ENCODE measurements at regions not wholly inside any gene's neighbourhood (a gene's known extent, or its start where the extent isn't known, plus 50 kb on each side); places are given as distances from the start of the nearest gene placed in this dataset.
A peak's percentile ranks its signal among the peaks of the same experiment; 100 is the strongest.

DNA sequence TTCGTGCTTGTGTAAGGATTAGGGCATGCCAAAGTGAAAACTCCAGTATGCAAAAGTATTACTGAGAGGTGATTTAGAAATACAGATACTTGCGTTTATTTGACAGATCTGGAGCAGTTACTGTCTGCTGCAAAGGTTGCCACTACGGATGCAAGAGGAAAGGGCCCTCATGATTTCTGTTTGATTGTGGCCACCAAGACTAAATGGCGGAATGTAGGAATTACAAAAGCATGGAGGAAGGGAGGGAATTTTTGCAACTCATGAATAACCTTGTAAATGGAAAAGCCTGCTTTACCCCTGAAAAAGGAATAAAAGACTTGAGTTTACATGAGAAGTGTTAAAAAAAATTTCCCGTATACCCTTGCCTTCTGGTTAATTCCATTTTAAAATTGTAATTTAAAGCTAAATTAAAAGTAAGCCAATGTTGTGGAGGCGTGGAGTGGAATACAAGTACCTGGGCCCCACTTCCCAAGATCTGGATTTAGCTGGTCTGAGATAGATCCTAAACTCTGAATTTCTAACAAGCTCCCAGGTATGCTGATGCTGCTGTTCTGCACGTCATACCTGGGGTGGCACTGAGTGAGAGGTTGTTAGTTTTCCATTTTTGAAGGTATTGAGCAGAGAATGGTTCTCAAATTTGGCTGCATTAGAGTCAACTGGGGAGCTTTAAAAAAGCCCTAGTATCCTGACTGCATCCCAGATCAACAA is 56.6 kb upstream of the NKX2-2 start:
- Histone ChIP-seq H3K4me1 (ENCODE audit: control insufficient read depth, low read depth, low read length) (no peaks in the 10 kb centered on the region), H3K4me2 (ENCODE audit: low read length) (no peak overlapping the region), H3K9ac (ENCODE audit: low read length) (no peak overlapping the region), H4K5ac (ENCODE audit: low read length) (no peak overlapping the region), H3K36me3 (ENCODE audit: control insufficient read depth, insufficient read depth, low read length) (no peaks in the 10 kb centered on the region), H3K79me1 (ENCODE audit: low read length) (no peaks in the 10 kb centered on the region), H3K27me3 (ENCODE audit: insufficient read depth, low read length, poor library complexity) (no peaks in the 10 kb centered on the region), H3K56ac (ENCODE audit: low read length) (no peak overlapping the region), H2AK5ac (ENCODE audit: low read length) (no peak overlapping the region), H3K4me3 (ENCODE audit: low read length) (no peak overlapping the region), H2BK120ac (ENCODE audit: low read depth, low read length) (no peak overlapping the region), H3K4ac (ENCODE audit: low read depth, low read length) (no peak overlapping the region), H4K8ac (ENCODE audit: low read depth, low read length) (no peak overlapping the region), H2BK5ac (ENCODE audit: low read length) (no peak overlapping the region), H2BK15ac (replicated peaks; ENCODE audit: low read depth) (no peak overlapping the region), H3K18ac (ENCODE audit: low read length) (no peak overlapping the region), H3K79me2 (ENCODE audit: control insufficient read depth, insufficient read depth, low read length) (no peaks in the 10 kb centered on the region), H3K23ac (ENCODE audit: low read length) (no peak overlapping the region), H3K27ac (ENCODE audit: low read depth, low read length) (no peak overlapping the region)
- WGBS (ENCODE audit: extremely low coverage, insufficient coverage, low lambda C conversion rate), result no CpG with 5 or more reads among the region's 7 CpGs
- DNase-seq, result peak; percentile 17

DNA sequence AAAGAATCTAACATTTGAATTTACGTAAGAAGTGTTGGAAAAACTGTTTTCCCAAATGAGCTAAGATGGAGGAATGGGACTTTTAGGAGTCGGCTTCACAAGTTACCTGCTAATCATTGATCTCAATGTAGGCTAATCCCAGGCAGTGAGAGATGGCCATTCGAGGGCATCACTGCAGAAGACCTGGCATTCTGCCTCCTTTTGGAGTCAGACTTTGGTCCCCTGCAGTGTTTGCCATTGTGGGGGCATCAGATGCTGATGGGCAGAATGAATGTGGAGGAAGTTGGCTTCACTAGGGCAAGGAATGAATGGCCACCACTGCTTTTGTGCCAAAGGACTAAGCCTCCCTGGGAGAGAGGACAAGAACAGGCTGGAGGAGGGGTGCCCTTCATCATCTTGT is 55.7 kb upstream of the NKX2-2 start:
- Histone ChIP-seq H3K79me2 (ENCODE audit: control insufficient read depth, insufficient read depth, low read length) (no peaks in the 10 kb centered on the region), H3K36me3 (ENCODE audit: control insufficient read depth, insufficient read depth, low read length) (no peaks in the 10 kb centered on the region), H3K79me1 (ENCODE audit: low read length) (no peaks in the 10 kb centered on the region), H3K4me3 (ENCODE audit: low read length) (no peak overlapping the region), H2BK15ac (replicated peaks; ENCODE audit: low read depth) (no peak overlapping the region), H3K4ac (ENCODE audit: low read depth, low read length) (no peak overlapping the region), H3K18ac (ENCODE audit: low read length) (no peak overlapping the region), H2BK120ac (ENCODE audit: low read depth, low read length) (no peak overlapping the region), H4K8ac (ENCODE audit: low read depth, low read length) (no peak overlapping the region), H3K56ac (ENCODE audit: low read length) (no peak overlapping the region), H4K5ac (ENCODE audit: low read length) (no peak overlapping the region), H3K27ac (ENCODE audit: low read depth, low read length) (no peak overlapping the region), H3K9ac (ENCODE audit: low read length) (no peak overlapping the region), H3K27me3 (ENCODE audit: insufficient read depth, low read length, poor library complexity) (no peaks in the 10 kb centered on the region), H2AK5ac (ENCODE audit: low read length) (no peak overlapping the region), H3K4me1 (ENCODE audit: control insufficient read depth, low read depth, low read length) (no peaks in the 10 kb centered on the region), H3K4me2 (ENCODE audit: low read length) (no peak overlapping the region), H3K23ac (ENCODE audit: low read length) (no peak overlapping the region), H2BK5ac (ENCODE audit: low read length) (no peak overlapping the region)
- DNase-seq, result no peak
- no CpG with 5 or more reads among the region's 3 CpGs for WGBS (ENCODE audit: extremely low coverage, insufficient coverage, low lambda C conversion rate)

DNA sequence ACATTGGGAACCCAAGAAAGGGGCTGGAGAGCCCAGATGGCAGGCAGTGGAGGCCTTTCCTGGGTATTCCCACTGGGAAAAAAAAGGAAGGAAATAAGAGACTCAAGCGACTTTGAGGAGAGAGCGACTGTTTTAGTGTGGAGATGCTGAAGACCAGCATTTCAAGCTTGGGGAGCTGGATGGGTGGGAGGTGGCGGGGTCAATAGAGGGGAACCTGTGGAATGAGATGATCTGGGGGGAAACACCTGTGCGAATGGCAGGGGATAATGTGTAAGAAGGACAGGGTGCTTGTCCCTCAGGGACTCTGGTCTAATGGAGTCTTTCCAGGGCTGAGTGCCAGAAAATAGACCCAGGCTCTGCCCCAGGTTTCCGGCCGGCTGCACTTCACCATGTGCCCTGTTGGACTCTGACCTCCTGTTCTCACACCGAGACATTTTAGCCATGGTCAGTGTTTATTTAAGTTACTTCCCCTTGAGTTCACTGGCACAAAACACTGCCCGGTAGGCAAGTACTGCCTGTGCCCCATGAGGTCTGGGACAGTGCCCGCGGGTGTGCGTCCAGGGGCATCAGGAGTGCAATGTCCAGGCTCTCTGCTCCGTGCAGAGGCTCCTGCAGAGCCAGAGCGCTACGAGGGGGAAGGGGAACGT is 50.4 kb upstream of the NKX2-2 start:
- Histone ChIP-seq H3K23ac (ENCODE audit: low read length) (no peak overlapping the region), H3K56ac (ENCODE audit: low read length) (no peak overlapping the region), H4K8ac (ENCODE audit: low read depth, low read length) (no peak overlapping the region), H3K27me3 (ENCODE audit: insufficient read depth, low read length, poor library complexity) (no peaks in the 10 kb centered on the region), H3K27ac (ENCODE audit: low read depth, low read length) (no peak overlapping the region), H3K79me1 (ENCODE audit: low read length) (no peaks in the 10 kb centered on the region), H2AK5ac (ENCODE audit: low read length) (no peak overlapping the region), H2BK120ac (ENCODE audit: low read depth, low read length) (no peak overlapping the region), H3K4me2 (ENCODE audit: low read length) (no peak overlapping the region), H3K4ac (ENCODE audit: low read depth, low read length) (no peak overlapping the region), H4K5ac (ENCODE audit: low read length) (no peak overlapping the region), H2BK5ac (ENCODE audit: low read length) (no peak overlapping the region), H3K36me3 (ENCODE audit: control insufficient read depth, insufficient read depth, low read length) (no peaks in the 10 kb centered on the region), H3K79me2 (ENCODE audit: control insufficient read depth, insufficient read depth, low read length) (no peaks in the 10 kb centered on the region), H3K4me3 (ENCODE audit: low read length) (no peak overlapping the region), H3K4me1 (ENCODE audit: control insufficient read depth, low read depth, low read length) (no peaks in the 10 kb centered on the region), H2BK15ac (replicated peaks; ENCODE audit: low read depth) (no peak overlapping the region), H3K18ac (ENCODE audit: low read length) (no peak overlapping the region), H3K9ac (ENCODE audit: low read length) (no peak overlapping the region)
- WGBS (ENCODE audit: extremely low coverage, insufficient coverage, low lambda C conversion rate), result no CpG with 5 or more reads among the region's 15 CpGs
- DNase-seq, result no peak

Measured in mesendoderm (in vitro differentiated cells).